GM21825 (cell line): ENCODE measurements at regions not wholly inside any gene's neighbourhood (a gene's known extent, or its start where the extent isn't known, plus 50 kb on each side); places are given as distances from the start of the nearest gene placed in this dataset.

Experiments used
- ATAC-seq: cut with Tn5 transposase; IDR thresholded peaks from one replicate; pipeline ENCODE4 v1.9.1; 2021; ENCODE audit warnings: mild to moderate bottlenecking, moderate library complexity; ENCODE audit not compliant: unreplicated experiment

DNA sequence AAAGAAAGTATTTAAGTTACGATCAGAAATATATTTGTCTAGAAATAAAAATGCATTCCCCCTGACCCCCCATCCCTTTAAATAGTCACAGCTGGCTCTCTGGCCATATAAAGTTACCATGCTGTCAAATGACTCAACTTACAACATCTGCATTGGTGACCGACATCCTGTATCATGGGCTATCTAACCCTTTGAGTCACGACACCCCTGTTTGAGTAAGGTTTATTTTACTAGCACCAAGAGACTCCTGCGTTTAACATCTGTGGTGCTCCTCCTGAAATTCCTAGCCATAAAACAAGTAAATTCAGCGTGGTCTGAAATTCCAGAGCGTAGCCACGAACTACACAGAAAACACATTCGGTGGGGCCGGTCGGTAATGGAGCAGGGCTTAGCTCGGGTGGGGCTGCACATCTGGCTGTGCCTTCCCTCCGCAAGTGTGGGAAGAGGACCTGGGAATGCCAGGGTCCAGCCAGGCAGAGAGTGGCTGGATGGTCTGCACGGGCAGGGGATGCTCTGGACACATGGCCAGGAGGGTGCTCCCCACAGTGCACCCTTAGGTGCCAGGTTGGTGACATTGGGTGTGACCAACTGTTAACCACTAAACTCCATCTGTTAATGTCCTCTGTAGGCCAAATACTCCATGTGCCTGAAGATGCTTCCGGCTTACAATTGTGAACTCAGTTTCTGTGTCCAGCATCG lies 53.0 kb upstream of the CLDN14 start:
- ATAC-seq, result no peak

DNA sequence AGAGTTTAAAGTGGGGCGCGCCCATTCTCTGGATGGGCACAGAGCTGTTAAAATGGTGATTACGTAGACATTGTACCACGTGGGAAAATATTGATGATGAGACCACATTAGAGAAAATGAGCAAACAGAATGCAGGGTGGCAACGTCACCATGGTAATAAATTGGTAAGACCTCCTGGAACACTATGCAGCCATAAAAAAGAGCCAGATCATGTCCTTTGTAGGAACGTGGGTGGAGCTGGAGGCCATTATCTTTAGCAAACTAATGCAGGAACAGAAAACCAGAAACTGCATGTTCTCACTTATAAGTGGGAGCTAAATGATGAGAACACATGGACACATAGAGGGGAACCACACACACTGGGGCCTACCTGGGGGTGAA lies 53.5 kb upstream of the CLDN14 start:
- ATAC-seq, result no peak

DNA sequence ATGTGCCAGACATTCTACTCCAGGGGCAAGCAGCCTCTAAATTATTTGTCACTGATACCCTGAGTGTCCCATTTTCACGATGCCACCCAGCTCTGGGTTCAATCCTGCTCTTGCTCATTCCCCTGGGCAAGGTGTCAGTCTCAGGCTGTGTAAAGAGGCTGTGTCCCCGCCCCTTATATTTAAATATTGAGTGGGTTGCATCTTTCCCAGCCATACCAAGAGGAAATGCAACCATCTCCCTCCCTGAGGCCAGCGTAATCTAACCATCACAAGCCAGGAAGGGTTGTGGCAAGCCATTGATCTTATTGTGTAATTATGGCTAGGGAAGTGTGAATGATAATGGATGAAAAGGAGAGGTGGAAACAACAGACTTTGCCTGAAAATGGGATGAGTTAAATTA lies 54.7 kb upstream of the CLDN14 start:
- ATAC-seq, result no peak

DNA sequence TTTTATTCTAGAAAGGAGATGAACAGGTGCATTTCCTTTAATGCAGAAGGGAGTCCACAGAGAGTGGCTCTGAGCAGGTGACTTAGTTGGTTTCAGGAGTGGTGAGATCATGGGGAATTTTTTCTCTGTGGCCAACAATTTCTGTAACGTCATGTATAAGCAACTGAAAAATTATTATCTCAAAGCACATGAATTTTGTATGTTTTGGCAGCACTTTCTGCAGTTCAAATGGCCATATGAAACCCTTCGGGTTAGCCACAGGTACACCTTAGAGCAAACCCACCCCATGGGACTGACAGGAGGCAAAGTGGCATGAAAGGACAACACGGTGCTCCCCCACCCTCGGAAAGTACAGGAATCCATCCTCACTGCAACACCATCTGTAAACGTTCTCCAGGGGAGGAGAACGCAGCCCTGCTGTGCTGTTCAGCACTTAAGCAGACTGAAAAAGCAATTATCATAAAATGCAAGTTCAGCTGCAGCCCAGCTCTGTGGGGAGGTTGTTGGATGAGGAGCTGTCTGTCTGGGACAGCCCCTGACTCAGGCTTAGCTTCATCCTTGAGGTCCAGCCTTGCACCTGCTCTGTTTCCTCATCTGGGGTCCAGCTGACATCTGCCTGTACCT lies 55.8 kb upstream of the CLDN14 start:
- peak; percentile 68 for ATAC-seq

DNA sequence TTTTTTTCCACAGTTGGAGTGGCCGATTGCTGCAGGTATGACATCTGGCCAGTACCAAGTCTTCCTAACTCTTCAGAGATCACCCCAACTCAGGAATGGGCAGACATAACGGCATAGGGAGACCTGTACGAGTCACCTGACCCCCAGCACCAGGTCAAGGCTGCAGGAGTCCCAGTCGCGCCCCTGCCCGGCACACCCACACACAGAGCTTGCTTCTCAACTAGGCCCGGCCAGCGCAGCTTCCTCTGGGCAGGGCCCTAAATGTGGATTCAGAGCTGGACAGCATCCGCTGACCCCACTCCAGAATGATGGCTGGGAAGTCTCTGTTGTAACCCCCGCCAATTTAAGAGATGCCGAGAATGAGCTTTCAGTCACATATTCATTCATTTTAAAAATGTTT lies 58.8 kb upstream of the CLDN14 start:
- ATAC-seq, result no peak

DNA sequence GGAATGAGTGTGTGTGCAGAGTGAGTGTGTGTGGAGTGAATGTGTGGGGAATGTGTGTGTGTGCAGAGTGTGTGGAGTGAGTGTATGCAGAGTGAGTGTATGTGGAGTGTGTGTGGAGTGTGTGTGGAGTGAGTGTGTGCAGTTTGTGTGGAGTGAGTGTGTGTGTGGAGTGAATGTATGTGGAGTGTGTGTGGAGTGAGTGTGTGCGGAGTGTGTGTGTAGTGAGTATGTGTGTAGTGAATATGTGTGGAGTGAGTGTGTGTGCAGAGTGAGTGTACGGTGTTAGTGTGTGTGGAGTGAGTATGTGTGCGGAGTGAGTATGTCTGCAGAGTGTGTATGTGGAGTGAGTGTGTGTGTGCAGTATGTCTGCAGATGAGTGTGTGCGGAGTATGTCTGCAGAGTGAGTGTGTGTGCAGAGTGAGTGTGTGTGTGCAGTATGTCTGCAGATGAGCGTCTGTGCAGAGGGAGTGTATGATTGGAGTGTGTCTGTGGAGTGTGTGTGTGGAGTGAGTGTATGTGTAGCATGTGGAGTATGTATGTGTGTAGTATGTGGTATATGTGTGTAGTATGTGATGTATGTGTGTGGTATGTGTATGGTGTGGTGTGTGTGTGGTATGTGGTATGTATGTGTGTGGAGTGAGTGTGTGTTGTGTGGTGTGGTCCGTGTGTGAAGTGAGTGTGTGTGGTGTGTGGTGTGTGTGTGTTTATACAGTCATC lies 59.7 kb upstream of the CLDN14 start:
- no peak for ATAC-seq

DNA sequence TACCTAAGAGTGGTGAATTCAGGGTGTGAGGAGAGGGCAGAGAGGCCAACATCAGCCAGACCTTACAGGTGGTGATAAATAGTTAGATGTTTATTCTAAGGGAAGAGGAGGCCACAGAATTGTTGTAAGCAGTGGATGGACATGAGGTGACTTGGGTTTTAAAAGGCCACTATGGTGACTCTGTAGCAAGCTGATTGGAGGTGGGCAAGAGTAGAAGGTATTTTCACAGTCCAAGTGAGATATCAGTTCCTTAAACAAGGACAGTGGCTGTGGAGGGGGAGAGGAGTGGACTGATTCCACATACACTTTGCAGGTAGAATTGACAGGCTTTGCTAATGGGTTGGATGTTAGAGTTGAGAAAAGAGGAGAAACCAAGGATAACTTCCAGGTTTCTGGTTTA lies 60.8 kb upstream of the CLDN14 start:
- no peak for ATAC-seq

DNA sequence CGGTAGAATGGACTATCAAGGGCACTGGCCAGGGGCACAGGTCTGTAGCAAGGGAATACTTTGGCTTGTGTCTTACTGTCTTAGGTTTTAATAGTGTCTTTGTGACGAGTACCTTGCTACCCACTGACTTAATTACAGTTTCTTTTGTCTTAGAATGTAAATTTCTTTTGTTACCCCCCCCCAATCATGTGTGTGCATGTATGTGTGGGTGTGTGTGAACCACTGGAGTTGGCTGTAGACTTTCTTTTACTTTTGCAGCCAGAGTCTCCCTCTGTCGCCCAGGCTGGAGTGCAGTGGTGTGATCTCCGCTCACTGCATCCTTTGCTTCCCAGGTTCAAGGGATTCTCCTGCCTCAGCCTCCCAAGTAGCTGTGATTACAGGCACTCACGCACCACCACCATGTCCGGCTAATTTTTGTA lies 61.8 kb upstream of the CLDN14 start:
- ATAC-seq, result no peak

DNA sequence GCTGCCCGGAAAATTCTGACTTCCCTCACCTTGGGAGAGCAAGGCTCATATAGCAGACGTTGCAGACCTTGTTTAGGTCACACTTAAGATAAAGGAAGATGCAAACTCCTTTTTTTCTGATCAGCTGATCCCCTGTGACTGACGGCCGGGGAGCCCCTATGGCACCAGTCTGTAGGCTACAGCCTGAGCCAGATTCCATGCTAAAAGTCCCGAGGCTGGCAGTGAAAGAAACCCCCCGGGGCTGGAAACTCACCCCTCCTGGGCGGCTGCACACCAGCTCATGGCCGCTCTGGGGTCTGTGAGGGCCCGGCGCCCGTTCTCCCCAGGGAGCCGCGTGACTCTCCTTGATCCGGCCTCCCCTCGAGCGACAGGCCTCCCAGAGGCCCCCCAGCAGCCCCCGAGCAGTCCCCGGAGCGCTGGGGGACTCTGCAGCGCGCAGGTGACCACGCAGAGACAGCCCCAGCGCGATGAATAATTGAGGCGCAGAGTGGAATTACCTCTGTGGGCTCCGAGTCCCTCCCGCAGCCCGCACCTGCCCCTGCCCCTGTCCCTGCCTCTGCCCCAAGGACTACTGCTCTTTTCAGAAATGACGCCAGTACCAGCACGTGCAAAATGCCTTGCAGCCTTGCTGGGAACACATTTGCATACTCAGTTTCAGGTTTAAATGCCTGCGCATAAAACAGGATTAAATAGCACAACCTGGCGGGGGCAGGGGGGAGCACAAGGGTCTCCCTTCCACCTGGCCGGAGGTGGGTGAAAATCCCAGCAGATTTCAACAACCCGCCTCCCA lies 62.6 kb upstream of the CLDN14 start:
- ATAC-seq, result peak; percentile 57

DNA sequence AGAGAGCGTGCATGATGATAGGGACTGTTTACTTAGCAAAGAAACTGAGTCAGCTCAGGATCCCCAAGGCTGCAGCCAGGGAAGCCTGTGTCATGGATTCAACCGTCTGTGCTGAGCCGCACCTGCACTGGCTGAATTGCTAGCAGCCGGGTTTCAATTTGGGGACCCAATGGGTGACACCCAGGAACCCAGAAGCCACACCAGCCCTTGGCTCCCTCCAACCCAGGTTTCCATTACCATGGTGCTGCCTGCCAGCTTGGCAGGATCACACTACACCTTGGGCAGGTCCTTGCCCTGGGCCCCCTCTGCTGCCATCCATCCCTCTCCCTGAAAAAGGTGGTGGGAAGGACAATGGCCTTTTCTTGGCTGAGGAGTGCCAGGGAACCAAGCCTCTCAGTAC lies 64.0 kb upstream of the CLDN14 start:
- no peak for ATAC-seq

DNA sequence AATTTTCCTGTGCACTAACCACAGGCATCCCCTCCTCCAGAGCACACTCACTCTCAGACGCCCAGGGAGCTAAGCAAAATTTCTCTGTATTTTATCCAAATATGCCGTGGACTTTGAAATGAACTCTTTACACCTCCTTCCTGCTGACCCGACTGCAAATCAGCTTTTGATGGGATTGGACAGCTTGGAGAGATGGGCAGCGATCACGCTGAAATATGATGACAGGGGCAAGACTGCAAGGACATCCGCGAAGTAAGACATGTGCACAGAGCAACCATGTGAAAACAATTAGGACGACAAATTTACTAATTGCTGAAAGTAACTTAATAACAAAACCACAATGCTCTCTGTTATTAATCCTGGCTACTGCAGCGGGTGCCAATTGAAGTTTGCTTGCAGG lies 64.6 kb upstream of the CLDN14 start:
- no peak for ATAC-seq

DNA sequence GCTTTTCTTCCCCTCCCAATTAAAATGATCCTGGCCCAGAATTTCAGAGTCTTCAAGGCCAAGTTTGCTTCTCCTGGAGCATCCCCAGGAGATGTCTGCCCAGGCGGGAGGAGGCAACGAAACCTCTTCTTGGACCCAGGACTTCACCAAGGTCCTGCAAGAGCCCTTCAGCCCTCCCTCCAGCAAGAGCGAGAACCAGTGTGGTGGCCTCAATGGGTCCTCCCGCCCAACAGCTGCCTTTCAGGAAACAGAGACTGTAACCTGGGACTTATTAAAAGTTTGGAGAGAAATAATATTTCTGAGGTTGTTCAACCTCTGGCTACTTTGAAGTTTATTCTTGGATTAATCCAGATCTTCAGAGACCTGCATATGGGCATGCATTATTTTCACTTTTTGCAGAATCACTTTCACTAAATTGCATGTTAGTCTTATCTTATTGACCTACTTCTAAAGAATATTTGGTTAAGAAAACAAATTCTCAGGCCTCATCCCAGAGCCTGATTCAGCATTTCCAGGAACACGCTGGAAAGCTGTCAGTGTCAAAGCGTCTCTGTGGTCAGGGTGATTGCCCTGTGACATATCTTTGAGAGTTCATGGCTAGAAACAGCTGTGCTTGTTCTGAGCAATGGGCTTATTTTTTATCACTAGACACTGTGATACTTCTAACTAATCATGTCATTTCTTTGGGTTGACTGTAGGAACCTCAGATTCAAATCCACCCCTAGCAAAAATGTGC lies 66.0 kb upstream of the CLDN14 start:
- no peak for ATAC-seq

DNA sequence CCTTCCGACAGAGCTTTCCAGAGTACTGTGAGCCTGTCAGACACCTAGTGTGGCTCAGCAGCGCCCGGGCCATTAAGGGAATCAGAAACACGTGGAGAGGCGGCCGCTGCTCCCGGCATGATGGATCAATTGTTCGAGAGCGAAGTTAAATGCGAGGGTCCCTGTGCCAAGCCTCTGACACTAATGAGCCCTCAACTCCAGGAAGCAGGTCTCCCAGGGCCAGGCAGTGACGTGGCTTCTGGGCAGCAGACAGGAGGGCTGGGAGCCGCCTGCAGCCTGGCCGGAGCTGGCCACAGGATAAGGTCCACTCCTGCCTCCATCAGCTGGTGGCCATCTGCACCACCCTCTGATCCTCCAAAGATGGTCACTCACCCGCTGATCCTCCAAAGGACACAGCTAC lies 67.5 kb upstream of the CLDN14 start:
- ATAC-seq, result no peak

DNA sequence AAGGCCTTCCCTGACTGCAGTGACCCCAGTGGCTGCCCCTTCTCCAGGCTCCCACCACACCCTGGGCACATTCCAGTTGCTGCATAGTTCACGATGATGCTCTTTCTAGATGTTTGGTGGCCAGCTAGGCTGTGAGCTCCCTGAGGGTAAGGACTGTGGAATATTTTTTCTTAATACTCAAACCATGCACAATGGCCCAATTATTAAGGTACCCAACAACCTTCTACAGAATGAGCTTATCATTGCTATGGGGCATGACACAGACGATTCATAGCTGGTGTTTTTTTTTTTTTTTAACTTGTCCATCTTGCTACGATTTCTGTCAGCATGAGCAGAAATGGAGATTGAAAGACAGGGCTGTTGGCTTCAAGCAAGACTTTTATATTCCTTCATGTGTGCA lies 68.9 kb upstream of the CLDN14 start:
- ATAC-seq, result no peak

DNA sequence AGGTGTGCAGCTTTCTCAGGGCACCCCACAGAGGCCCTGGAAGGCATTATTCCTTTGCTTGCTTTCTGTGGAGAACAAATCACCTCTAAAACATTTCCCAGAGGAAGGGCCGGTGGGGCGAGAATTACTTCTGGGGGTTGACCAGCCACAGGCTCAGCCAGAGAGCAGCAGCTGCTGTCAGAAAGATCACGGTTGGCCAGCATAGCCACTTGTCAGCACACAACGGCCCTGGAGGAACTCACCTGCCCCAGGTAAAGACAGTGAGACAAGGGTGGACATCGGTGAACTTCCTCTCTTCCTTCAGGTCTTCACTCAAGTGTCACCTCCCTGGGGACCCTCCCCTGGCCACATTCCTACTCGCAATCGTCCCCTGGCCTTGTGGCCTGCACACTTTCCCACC lies 69.5 kb upstream of the CLDN14 start:
- no peak for ATAC-seq

DNA sequence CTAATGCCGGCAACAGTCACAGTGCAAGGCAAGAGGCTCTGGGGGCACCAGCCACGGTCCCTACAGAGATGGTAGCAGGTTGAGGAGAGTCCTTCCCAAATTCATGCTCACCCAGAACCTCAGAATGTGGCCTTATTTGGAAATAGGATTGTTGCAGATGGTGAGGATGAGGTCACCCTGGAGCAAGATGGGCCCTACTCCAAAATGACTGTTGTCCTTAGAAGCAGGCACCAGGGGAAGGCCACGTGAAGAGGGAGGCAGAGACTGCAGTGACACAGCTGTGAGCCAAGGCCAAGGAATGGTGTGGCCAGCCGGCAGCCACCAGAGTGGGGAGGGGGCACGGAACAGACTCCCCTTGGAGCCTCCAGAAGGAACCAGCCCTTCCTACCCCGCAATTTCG lies 70.8 kb upstream of the CLDN14 start:
- no peak for ATAC-seq

DNA sequence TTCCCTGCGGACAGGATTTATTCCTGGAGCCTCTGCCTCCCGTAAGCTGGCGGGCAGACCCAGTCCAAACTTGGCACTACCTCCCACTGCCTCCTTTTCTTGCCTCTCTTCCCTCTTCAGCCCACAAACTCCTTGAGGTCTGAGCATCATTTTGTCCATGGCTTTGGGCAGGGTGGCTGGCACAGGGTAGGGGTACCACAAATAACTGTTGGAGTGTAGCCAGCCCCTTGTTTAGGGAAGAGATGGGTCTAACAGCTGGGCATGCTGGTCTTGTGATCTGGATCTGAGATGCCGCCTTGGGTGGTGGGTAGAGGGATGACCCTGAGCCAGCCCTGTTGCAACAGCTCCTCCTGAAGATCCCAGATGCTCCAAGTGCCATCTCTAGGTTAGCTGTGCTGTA lies 71.4 kb upstream of the CLDN14 start:
- ATAC-seq, result no peak

DNA sequence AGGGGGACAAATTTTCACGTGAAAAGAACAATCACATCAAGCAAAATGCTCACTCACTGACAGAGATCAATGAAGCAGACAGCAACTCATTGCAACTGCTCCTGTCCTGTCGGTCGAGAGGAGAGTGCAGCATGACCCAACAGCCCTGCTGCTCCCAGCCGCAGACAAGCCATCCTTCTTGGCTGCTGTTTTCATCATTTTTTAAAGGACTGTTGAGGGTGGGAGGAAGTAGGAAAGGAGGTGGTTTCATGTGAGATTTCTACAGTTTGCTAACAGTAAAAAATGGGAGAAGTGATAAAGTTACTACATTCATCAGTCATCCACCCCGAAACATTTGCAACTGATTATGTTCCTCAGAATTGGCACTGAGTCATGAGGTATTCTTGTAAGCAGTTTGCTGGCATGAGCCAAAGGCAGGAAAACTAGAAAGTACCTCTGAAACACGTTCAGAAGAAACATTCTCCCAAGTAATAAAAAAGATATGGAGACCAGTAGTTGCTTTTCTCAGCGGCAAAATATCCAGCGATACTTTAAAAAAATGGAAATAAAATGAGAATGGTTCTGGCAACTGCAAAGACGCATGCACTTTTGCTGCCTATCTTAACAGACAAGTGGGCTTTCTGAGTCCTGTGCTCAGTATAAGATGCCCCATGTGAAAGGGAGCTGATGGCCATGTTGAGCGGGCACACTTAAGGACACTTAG lies 72.0 kb upstream of the CLDN14 start:
- no peak for ATAC-seq

DNA sequence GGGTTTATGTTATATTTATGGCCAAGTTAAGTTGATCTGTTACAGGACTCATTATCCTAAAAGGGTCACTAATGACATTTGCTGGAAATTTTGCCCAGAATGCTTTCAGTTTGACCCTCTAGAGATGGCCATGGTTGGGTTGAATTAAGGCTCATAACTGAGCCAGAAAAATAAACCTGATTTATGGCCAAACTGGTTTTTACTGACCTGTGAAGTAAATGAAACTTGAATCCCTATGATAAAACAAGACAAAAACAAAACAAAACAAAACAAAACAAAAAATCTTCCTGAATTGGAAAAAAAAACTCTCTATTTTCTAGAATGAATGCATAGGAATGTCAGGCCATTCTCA lies 72.5 kb upstream of the CLDN14 start:
- no peak for ATAC-seq

DNA sequence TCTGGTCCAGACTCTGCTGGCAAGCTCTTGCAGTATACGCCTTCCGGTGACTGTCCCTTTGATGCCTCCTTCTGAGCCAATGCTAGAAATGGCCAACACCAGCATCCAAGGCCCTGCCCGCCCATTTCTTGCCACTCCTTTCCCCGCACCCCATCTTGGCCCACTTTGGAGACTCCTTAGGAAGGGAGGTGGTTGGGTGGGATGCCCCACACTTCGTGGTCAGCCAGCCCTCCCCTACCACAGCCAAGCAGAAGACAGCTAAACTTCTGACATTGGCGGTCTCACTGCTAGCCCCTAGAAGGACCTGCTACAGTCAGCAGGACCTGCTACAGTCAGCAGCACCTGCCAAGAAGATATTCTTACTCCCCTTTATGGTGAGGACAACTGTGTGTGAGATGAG lies 73.5 kb upstream of the CLDN14 start:
- no peak for ATAC-seq
